ENCODE measurements at regions not wholly inside any gene's neighbourhood (a gene's known extent, or its start where the extent isn't known, plus 50 kb on each side); places are given as distances from the start of the nearest gene placed in this dataset.
"Not testable (repeated sequence)": the region's sequence is repeated elsewhere in the genome, so short reads cannot be mapped to it uniquely, and the experiment has no call there.

DNA sequence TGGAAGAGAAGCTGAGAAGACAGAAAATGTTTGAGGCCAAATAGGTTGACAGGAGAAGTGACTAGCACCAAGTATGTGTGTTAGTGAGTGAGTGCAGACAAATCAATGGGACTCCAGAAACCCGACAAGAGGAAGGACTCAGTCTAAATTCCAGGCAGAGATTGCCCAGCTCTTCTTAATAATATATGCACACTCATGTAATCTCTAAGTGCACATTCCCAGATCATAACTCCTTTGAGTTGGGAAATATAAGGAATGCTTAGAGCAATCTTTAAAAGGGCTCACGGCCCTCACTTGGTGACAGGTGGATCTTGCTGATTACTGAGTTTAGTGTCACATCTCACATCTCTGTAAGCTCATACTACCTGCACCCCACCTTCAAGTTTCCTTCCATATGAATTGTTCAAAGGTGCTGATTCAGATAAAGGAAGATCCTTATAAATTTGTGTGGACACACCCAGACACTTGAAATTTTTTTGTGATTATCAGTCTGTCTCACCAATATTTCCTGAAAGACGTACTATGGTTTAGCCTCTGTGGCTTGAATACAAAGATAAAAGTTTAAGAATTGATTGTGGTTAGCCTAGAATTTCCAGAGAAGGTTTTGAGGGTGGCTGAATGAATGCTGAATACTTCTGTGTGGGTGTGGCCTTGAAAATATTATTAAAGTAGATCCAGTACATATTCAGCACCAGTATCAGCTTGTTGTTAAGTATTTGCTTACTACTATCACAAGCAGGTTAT, 205.1 kb upstream of the UGT8 start:
- Mint-ChIP-seq H3K27ac (no peak overlapping the region), H3K36me3 (ENCODE audit: insufficient read depth) (no peaks in the 10 kb centered on the region), H3K27me3 (peaks cover 0 to 4% of the 10 kb centered on the region in 2 donors), H3K4me1 (ENCODE audit: low read depth in 2 of 2) (no peaks in the 10 kb centered on the region), H3K4me3 (no peak overlapping the region), H3K9me3 (no peaks in the 10 kb centered on the region)
- DNase-seq, result no peak
- no peak for ATAC-seq (replicated peaks)

DNA sequence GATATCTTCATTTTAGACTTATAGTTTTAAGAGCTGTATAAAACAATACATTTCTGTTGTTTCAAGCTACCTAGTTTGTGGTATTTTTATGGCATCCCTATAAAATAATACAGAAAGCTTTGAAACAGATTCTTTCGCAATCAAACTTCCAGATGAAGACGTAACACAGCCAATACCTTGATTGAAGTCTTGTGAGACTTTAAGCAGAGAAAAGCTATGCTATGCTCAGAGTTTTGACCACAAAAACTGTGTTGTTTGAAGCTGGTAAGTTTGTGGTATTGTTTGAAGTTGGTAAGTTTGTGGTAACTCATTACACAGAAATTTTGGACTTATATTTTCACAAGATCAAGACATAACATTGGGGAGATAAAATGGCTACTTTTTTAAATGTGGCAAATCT, 201.8 kb upstream of the UGT8 start:
- no peaks in the 10 kb centered on the region for H3K36me3 Mint-ChIP-seq (ENCODE audit: insufficient read depth)
- DNase-seq, result no peak
- ATAC-seq (replicated peaks), result no peak
- no peak overlapping the region for H3K4me3 Mint-ChIP-seq
- H3K27ac Mint-ChIP-seq, result no peak overlapping the region
- H3K4me1 Mint-ChIP-seq (ENCODE audit: low read depth in 2 of 2), result peaks cover 0 to 2% of the 10 kb centered on the region in 2 donors
- no peaks in the 10 kb centered on the region for H3K9me3 Mint-ChIP-seq
- H3K27me3 Mint-ChIP-seq, result peaks cover 0 to 8% of the 10 kb centered on the region in 2 donors

DNA sequence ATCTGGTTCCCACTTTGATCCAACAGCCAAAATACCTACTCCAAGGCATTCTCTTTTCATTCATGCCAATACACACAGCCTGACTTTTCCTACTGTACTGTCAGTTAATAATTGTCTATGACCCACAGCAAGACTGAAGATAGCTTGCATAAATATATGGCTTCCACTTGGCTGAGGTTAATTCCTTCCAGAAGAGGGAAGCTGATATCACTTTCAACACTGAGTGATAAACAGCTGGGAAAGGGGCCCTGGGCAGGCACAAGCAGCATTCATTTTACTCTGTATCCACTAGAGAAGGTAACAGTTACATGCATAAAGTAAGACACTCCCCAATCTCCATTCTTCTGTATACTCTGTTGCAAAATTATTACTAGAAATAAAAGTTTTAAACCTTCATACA, 200.2 kb upstream of the UGT8 start:
- H3K4me3 Mint-ChIP-seq, result no peak overlapping the region
- no peaks in the 10 kb centered on the region for H3K36me3 Mint-ChIP-seq (ENCODE audit: insufficient read depth)
- no peaks in the 10 kb centered on the region for H3K9me3 Mint-ChIP-seq
- no peak for DNase-seq
- peaks cover 0 to 8% of the 10 kb centered on the region in 2 donors for H3K27me3 Mint-ChIP-seq
- no peak for ATAC-seq (replicated peaks)
- H3K27ac Mint-ChIP-seq, result no peak overlapping the region
- H3K4me1 Mint-ChIP-seq (ENCODE audit: low read depth in 2 of 2), result peaks cover 0 to 2% of the 10 kb centered on the region in 2 donors

GRCh38 chr4:114399105-114399504, 199.5 kb upstream of the UGT8 start:
- DNase-seq (no peak), ATAC-seq (replicated peaks) (no peak)
- no peak overlapping the region for H3K4me3 Mint-ChIP-seq
- peaks cover 0 to 2% of the 10 kb centered on the region in 2 donors for H3K4me1 Mint-ChIP-seq (ENCODE audit: low read depth in 2 of 2)
- H3K9me3 Mint-ChIP-seq, result no peaks in the 10 kb centered on the region
- peaks cover 0 to 8% of the 10 kb centered on the region in 2 donors for H3K27me3 Mint-ChIP-seq
- no peaks in the 10 kb centered on the region for H3K36me3 Mint-ChIP-seq (ENCODE audit: insufficient read depth)
- no peak overlapping the region for H3K27ac Mint-ChIP-seq

DNA sequence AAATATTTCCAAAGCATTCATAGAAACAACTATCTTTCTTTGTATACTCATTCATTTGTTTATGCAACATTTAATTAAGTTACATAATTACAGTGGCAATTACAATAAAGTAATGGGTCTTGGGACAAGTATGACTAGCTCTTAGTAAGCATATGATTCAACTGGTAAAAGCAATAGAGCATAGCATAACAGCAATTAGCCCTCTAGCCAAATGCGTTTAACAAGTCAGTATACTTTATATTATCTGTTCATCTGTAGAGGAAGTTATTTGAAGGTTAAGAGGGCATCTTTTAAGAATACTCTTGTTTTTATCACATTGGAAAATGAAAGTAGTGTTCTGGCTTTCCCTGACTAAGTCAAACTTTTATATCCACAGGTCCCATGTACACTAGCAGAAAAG, 198.1 kb upstream of the UGT8 start:
- ATAC-seq (replicated peaks) (no peak), DNase-seq (no peak)
- H3K4me3 Mint-ChIP-seq, result no peak overlapping the region
- no peak overlapping the region for H3K27ac Mint-ChIP-seq
- H3K9me3 Mint-ChIP-seq, result peaks cover 0 to 1% of the 10 kb centered on the region in 2 donors
- H3K27me3 Mint-ChIP-seq, result peaks cover 0 to 8% of the 10 kb centered on the region in 2 donors
- H3K36me3 Mint-ChIP-seq (ENCODE audit: insufficient read depth), result no peaks in the 10 kb centered on the region
- H3K4me1 Mint-ChIP-seq (ENCODE audit: low read depth in 2 of 2), result peaks cover 0 to 2% of the 10 kb centered on the region in 2 donors

GRCh38 chr4:114401483-114401882, 197.1 kb upstream of the UGT8 start:
- no peak for DNase-seq
- H3K27ac Mint-ChIP-seq, result no peak overlapping the region
- H3K36me3 Mint-ChIP-seq (ENCODE audit: insufficient read depth), result no peaks in the 10 kb centered on the region
- no peak for ATAC-seq (replicated peaks)
- H3K4me1 Mint-ChIP-seq (ENCODE audit: low read depth in 2 of 2), result peaks cover 0 to 2% of the 10 kb centered on the region in 2 donors
- H3K27me3 Mint-ChIP-seq, result peaks cover 0 to 8% of the 10 kb centered on the region in 2 donors
- H3K4me3 Mint-ChIP-seq, result no peak overlapping the region
- peaks cover 0 to 1% of the 10 kb centered on the region in 2 donors for H3K9me3 Mint-ChIP-seq

DNA sequence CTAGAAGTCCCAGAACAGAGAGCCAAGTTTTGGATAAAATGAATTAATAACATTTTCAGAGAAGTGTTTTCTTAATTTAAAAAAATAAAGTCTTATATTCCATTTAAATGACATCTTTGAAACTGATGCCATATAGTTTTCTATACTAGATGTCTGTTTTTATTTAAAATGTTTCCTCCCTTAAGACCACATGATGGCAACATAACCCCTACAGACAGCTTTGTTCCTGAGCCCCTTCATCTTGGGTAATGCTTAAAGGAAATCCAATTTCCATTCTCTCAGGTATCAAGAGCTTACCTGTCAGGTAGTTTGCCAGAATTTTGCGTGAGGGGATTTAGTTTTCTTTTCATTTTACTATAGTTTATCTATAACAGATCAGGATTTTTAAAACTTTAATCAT, 181.4 kb upstream of the UGT8 start:
- H3K27me3 Mint-ChIP-seq, result peaks cover 0 to 6% of the 10 kb centered on the region in 2 donors
- H3K9me3 Mint-ChIP-seq, result peaks cover 3 to 11% of the 10 kb centered on the region in 2 donors

DNA sequence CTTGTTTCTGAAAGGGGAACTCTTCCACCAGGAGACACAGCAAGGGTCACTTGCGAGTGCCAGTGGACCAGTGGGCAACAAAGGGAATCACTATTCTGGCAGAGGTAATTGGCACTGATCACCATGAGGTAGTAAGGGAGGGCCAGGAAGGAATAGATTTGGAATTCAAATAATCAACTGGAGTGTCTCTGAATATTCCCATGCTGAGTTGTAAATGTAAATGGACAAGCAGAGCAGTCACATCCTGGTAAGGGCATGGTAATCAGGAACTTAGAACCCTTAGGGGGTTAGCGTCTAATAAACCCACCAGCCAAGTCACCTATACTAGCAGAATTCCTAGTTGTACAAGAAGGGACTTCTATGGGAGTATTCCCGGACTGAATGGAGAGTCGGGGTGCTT, 178.5 kb upstream of the UGT8 start:
- Mint-ChIP-seq H3K4me3 (no peak overlapping the region), H3K27me3 (peaks cover 0 to 3% of the 10 kb centered on the region in 2 donors), H3K27ac (no peak overlapping the region), H3K4me1 (ENCODE audit: low read depth in 2 of 2) (no peaks in the 10 kb centered on the region), H3K9me3 (peaks cover 1 to 4% of the 10 kb centered on the region in 2 donors), H3K36me3 (ENCODE audit: insufficient read depth) (no peaks in the 10 kb centered on the region)
- ATAC-seq (replicated peaks), result no peak
- DNase-seq, result no peak

More for the DNA sequence above, 181.4 kb upstream of the UGT8 start:
- DNase-seq (no peak), ATAC-seq (replicated peaks) (no peak)
- no peak overlapping the region for H3K4me3 Mint-ChIP-seq
- H3K27ac Mint-ChIP-seq, result no peak overlapping the region
- H3K36me3 Mint-ChIP-seq (ENCODE audit: insufficient read depth), result no peaks in the 10 kb centered on the region
- H3K4me1 Mint-ChIP-seq (ENCODE audit: low read depth in 2 of 2), result no peaks in the 10 kb centered on the region

DNA sequence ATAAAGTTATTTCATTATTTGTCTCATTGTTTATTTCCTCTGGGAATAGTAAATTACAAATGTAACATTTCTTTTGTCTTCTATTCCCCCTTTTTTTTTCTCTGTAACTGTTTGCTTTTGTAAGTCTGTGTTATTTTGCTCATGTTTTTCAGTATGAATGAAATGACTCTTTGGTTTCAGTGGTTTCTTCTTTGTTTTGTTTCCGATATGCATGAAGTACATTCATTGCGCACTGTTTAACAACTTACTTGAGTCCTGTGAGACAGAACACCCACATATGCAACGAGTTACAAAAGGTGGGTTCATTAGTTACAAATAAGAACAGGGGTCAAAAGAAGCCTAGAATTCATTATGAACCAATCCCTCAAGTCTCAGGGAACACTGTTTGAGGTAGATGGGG, 175.0 kb upstream of the UGT8 start:
- ATAC-seq (replicated peaks) (no peak), DNase-seq (no peak)
- H3K27me3 Mint-ChIP-seq, result no peaks in the 10 kb centered on the region
- H3K9me3 Mint-ChIP-seq, result peaks cover 0 to 3% of the 10 kb centered on the region in 2 donors
- no peaks in the 10 kb centered on the region for H3K36me3 Mint-ChIP-seq (ENCODE audit: insufficient read depth)
- no peaks in the 10 kb centered on the region for H3K4me1 Mint-ChIP-seq (ENCODE audit: low read depth in 2 of 2)
- H3K27ac Mint-ChIP-seq, result no peak overlapping the region
- H3K4me3 Mint-ChIP-seq, result no peak overlapping the region

DNA sequence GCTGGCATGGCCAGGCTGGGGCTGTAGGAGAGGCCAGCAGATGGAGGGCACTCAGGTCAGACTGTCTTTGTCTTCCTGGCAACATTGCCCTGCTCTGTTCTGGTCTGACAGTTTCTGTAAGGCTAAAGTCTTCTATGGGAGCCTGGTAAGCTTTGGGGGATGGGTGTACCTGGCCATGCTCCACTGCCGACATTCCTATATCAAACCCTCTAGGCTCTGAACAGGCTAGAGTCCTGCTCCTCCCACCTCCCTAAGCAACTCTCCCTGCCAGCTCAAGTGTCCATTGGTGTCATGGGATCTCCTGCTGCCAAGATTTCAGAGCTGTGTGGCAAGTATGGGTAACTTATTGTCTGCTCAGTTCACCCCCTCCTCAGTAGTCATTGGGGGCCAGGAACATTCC, 163.5 kb upstream of the UGT8 start:
- Mint-ChIP-seq H3K27ac (no peak overlapping the region), H3K36me3 (ENCODE audit: insufficient read depth) (no peaks in the 10 kb centered on the region), H3K4me3 (no peak overlapping the region), H3K4me1 (ENCODE audit: low read depth in 2 of 2) (no peaks in the 10 kb centered on the region), H3K27me3 (peaks cover 0 to 10% of the 10 kb centered on the region in 2 donors), H3K9me3 (peaks cover 0 to 10% of the 10 kb centered on the region in 2 donors)
- no peak for ATAC-seq (replicated peaks)
- no peak for DNase-seq

- no peaks in the 10 kb centered on the region for H3K36me3 Mint-ChIP-seq (ENCODE audit: insufficient read depth)
- no peaks in the 10 kb centered on the region for H3K27me3 Mint-ChIP-seq
- ATAC-seq (replicated peaks) (no peak), DNase-seq (no peak)
- H3K27ac Mint-ChIP-seq, result no peak overlapping the region
- H3K4me1 Mint-ChIP-seq (ENCODE audit: low read depth in 2 of 2), result no peaks in the 10 kb centered on the region
- H3K9me3 Mint-ChIP-seq, result no peaks in the 10 kb centered on the region
- no peak overlapping the region for H3K4me3 Mint-ChIP-seq
These were observed 155.8 kb upstream of the UGT8 start for GRCh38 chr4:114442856-114443255.

DNA sequence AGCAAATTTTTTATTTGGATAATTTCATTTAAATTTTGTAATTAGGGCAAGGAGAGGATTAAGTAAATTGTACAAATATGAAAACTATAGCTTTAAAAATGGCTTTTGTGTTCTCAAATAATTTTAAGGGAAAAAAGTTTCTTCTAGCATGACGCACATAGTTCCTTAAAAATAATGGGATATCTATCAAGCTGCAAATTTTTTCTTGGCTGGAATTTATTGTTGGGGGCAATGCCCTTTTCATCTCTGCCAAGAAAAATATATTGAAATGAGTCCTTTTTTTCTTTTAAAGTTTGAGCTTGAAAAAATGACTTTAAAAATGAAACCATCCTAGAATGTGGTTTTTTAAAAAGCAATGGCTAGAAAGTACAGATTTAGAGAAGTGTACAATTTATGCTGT, 154.4 kb upstream of the UGT8 start:
- ATAC-seq (replicated peaks) (no peak), DNase-seq (no peak)
- H3K36me3 Mint-ChIP-seq (ENCODE audit: insufficient read depth), result no peaks in the 10 kb centered on the region
- H3K9me3 Mint-ChIP-seq, result no peaks in the 10 kb centered on the region
- H3K27ac Mint-ChIP-seq, result no peak overlapping the region
- no peaks in the 10 kb centered on the region for H3K27me3 Mint-ChIP-seq
- H3K4me1 Mint-ChIP-seq (ENCODE audit: low read depth in 2 of 2), result no peaks in the 10 kb centered on the region
- no peak overlapping the region for H3K4me3 Mint-ChIP-seq

DNA sequence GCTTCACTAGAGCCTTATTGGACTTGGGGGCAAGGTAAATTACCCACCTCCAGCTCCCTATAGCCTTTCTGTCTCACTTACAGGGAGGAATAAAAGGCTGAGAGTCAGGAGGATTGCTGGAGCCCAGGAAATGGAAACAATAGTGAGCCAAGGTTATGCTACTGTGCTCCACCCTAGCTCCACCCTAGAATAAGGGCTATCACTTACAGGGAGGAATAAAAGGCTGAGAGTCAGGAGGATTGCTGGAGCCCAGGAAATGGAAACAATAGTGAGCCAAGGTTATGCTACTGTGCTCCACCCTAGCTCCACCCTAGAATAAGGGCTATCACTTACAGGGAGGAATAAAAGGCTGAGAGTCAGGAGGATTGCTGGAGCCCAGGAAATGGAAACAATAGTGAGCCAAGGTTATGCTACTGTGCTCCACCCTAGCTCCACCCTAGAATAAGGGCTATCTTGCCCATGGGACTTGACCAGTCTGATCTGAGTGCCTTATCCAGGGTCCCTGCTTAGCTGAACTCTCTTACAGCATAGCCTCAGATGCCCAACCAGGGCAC, 150.6 kb upstream of the UGT8 start:
- not testable (repeated sequence) for ATAC-seq (replicated peaks); H3K36me3 Mint-ChIP-seq (ENCODE audit: insufficient read depth); H3K4me3 Mint-ChIP-seq; H3K4me1 Mint-ChIP-seq (ENCODE audit: low read depth in 2 of 2); H3K27ac Mint-ChIP-seq; H3K27me3 Mint-ChIP-seq; DNase-seq
- peaks cover 0 to 25% of the 10 kb centered on the region in 2 donors for H3K9me3 Mint-ChIP-seq

DNA sequence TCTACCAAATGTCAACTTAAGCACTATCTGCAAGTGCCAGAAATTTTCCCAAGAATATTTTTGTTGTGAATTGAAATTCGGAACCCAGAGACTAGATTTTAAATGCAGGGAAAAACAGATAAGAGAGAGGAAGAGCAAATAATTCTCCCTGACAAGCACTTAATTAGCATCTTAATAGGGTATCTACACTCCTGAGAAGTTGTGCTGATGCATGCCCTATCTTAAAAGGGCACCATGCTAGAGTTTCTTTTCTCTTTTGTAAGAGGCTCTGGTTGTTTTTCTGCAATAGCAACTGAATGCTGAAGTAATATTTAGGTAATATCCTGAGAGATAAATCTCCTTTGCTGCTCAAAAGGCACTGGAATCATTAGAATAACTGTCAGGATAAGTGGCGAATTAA, 139.9 kb upstream of the UGT8 start:
- Mint-ChIP-seq H3K27me3 (no peaks in the 10 kb centered on the region), H3K9me3 (peaks cover 0 to 2% of the 10 kb centered on the region in 2 donors), H3K4me1 (ENCODE audit: low read depth in 2 of 2) (no peaks in the 10 kb centered on the region), H3K4me3 (no peak overlapping the region), H3K27ac (no peak overlapping the region), H3K36me3 (ENCODE audit: insufficient read depth) (no peaks in the 10 kb centered on the region)
- no peak for DNase-seq
- ATAC-seq (replicated peaks), result no peak
